Activated CD8-positive, alpha-beta memory T cell treated with anti-CD3 and anti-CD28 coated beads, Interleukin-2, amount 50 U/mL, for 4 hours (primary cell): ENCODE measurements at regions not wholly inside any gene's neighbourhood (a gene's known extent, or its start where the extent isn't known, plus 50 kb on each side); places are given as distances from the start of the nearest gene placed in this dataset.

ENCODE experiments used
- DNase-seq: peaks from one replicate; pipeline ENCODE4 v3.0.0-alpha.2; 2020

- DNase-seq = no peak
These were observed 52.4 kb upstream of the WDR26 start for GRCh38 chr1:224486801-224487583.

DNA sequence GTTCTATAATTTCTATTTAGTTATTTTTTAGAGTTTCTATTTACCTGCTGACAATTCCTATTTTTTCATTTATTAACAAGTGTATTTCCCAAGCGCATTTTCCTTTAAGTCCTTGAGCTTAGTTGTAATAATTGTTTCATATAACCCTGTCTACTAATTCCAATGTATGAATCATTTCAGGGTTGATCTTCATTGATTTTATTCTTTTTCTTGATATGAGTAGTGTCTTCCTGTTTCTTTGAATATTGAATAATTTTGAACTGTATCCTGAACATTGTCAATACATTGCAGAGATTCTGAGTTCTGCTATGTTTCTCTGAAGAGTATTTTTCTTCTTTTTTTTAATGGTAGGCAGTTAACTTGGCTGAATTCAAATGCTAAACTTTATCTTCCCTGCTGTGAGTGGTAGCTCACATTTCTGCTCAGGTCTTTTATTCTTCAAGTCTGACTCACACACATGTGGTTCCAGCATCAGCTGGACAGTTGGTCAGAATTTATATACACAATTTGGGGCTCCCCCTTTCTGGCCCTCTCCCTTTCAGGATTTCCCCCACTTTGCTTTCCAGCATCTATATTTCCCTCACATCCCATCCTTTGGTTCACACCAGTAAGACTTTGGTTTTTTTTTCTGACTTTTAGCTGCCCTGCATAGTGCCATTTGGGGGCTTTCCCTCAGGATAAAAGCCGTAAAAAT is 54.4 kb upstream of the WDR26 start:
- DNase-seq = no peak

GRCh38 chr1:224489534-224490365 is 55.2 kb upstream of the WDR26 start:
- no peak for DNase-seq

- DNase-seq = no peak
These were observed 56.2 kb upstream of the WDR26 start for GRCh38 chr1:224490549-224491537.

GRCh38 chr1:224492015-224492414 is 57.4 kb upstream of the WDR26 start:
- DNase-seq = no peak

DNA sequence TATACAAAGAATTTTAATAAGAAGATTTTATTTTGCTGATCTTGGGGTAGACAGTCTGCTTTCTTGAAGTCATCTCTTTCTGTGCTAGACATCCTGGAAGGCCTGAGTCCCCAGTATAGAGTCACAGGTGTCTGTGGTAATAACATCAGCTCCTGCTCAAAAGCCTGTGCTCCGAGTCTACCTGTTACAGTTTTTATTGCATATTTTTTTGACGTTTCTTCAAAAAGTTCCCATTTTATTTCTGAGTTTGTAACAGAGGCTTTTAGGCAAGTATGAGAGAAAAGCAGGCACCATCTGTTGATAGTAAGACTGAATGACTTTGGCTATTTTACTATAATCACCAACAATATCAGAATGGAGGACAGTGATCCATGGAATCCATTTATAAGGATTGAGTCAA is 58.0 kb upstream of the WDR26 start:
- no peak for DNase-seq

DNA sequence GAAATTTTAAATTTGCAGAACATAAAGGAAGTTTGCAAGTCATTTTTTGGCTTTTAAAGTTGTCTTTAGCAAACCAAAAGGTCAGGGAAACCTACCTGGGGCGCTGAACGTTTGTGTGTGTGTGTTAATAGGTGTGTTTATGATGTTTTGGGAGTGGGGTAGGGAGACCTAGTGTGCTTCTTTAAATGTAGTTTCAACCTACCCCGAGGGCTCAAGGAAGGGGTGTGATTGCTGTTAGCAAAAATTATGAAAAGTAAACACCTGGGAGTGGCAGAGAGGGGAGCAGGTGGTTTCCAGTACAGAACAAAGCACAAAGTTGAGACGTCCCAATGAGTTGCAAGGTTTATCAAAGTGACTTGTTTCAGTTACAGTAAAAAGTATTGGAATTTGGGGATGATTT is 58.7 kb upstream of the WDR26 start:
- DNase-seq = no peak

DNA sequence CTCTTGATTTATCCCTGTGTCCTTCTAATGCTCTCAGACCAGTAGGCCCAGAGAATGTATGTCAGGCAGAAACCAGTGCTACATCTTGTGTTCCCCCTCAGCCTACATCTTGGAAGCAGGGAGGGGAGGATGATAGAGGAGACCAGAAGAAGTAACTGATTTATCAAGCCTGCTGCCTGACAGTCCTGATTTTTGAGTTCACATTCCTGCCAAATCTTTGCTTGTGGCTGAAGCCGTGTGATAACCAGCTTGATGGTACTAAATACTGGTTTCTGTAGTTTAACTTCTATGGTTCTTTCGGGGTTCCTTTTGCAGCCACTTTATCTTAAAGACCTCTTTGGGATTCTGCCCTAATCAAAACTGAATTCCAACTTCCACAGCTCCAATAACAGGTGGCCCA is 59.7 kb upstream of the WDR26 start:
- DNase-seq = no peak

DNA sequence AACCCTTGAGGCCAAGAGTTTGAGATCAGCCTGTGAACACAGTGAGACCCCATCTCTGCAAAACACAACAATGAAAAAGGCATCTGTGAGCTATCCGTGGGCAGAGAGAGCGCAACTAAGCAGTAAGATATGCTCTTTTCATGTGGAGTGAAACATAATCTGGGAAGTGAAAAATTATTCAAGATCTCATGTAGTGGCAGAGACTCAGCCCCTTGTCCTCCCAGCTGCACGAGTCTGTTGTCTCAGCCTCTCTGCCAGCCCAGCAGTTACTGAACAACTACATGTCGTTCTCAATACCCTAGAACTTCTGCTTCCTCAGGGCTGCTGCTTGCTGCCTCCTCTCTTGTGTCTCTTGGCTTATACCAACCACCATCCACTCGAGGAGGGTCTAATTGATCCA is 61.3 kb upstream of the WDR26 start:
- no peak for DNase-seq

- no peak for DNase-seq
These were observed 62.2 kb upstream of the WDR26 start for GRCh38 chr1:224496826-224497225.

- peak; percentile 43 for DNase-seq
These were observed 63.3 kb upstream of the WDR26 start for GRCh38 chr1:224497714-224498573.

DNA sequence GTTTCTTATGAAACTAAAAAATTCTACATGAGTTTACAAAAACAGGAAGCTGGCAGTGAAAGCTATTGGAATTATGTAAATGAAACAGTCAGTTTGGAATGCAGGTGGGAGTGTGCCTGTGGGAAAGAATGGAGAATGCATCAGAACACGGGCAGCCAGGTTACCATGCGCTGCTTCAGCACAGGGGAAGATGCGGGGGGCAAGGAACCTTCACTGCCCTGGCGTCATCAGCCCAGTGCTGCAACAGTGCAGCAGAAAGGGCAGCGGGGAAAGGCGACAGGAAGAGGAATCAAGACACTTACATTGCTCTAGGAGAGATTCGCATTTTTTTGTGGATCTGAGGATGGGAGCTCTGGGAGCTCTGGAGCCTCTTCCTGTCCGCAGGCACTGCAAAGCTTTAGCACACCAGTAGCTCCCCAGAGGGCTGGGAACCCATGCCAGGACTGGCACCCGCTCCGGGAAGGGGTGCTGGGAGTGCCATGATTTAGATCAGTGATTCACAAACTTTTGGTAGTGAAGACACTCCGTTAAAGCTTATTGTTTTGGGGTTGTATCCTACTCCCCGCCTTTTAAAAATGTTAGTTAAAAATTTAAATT is 64.1 kb upstream of the WDR26 start:
- DNase-seq = no peak

DNA sequence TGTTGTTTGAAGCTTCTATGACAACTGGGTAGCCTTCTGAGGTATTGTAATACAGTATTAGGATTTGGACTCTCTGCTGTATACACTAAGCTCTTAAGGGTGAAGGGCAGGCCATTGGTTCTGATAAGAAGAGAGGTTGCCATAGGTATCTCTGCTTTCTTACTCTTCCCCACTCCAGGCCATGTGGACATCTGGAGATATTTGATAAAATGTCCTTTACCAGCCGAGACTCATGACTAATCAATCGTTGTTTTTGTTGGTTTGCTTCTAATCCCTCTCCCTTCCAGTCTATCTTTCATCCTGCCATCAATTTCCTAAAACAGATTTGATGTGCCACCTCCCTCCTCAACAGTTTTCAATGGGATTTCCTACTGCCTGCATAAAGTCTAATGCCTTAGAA is 64.6 kb upstream of the WDR26 start:
- no peak for DNase-seq

GRCh38 chr1:224500796-224501195 is 66.2 kb upstream of the WDR26 start:
- no peak for DNase-seq

DNA sequence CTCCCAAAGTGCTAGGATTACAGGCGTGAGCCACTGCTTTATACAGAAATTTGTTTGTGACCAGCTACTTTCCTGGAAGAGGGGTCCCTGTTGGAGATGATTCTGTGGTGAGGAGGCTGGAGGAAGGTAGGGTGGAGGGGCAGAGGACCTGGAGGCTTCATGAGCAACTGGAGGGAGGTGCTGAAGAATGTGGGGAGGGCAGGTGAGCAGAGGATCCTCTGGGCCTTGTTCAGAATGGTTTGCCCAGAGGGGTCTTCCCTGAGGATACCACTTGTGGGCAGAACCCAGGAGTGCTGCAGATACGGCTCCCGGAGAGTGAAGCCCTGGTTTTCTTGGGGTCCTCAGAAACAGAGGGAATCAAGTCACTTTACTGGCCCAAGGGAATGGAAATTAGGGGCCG is 67.2 kb upstream of the WDR26 start:
- DNase-seq = no peak

DNA sequence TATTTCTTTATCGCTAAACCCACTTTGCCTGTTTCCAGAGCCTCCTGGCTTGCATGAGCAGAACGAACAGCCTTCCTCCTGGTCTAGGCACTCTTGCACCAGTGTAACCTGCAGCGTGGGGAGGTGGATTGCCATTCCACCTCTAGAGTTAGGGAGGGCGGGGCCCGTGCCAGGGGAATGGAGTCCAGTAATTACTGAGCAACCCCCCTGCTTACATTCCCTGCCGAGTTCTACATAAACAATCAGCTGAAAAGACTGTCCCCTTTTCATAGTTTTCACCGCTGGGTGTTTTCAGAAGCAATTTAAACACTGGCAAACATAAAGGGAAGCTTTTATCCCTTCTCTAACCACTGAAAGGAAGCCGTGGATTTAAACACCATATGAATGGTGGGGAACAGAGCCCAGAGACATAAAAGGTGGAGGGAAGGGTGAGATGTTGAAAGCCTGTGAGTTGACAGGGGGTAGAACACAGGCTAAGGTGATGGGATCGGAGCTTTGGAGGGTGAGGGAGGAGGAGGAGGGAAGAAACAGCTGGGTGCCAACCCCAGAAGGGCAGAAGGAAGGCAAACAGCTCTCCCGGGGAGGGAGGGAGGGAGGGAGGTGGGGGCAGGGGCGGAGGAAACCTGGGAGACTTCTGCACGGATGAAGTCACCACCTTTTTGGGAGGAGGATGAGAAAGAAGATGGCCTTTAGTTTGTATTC is 68.0 kb upstream of the WDR26 start:
- DNase-seq = no peak

DNA sequence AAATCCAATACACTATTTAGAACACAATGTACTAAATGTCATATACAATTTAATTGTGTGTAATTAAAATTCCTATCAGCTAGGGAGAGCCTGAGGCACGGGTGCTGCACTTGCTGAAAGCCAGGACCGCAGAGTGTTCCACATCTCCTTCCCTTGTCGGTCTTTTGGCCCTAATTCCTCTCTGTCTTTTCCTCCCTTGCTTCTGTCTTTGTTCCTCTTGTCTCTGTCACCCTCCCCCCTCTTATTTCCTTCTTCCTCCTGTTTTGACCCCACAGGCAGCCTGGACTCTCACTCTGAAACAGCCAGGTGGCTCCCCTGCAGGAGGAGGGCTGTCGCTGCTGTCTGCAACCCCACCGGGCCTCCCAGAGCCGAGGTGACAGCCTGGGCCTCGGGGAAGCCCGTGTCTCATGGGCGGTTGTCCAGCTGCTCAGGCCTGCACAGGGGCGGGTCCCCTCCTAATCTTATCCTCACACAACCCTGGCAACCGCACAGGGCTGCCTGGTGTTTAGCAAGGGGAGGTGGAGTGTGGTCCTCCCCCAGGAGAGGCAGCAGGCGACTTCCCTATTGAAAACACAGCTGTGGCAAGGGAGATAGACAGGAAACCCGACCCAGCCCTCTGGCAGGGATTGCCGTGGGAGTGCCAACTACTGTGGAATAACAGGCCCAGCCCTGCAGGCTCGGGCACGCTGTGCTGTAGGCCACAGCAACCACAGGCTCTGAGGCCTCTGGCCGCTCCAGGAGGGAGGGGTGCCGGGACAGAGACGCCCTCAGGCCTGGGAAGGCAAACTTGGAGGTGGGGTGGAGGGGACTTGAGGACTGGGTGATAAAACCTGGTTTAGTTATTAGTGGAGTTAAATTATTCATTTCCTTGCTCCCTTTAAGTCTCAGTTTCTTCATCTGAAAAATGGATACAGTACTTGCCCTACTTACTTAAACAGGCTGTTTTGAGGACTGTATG is 68.8 kb upstream of the WDR26 start:
- no peak for DNase-seq

DNA sequence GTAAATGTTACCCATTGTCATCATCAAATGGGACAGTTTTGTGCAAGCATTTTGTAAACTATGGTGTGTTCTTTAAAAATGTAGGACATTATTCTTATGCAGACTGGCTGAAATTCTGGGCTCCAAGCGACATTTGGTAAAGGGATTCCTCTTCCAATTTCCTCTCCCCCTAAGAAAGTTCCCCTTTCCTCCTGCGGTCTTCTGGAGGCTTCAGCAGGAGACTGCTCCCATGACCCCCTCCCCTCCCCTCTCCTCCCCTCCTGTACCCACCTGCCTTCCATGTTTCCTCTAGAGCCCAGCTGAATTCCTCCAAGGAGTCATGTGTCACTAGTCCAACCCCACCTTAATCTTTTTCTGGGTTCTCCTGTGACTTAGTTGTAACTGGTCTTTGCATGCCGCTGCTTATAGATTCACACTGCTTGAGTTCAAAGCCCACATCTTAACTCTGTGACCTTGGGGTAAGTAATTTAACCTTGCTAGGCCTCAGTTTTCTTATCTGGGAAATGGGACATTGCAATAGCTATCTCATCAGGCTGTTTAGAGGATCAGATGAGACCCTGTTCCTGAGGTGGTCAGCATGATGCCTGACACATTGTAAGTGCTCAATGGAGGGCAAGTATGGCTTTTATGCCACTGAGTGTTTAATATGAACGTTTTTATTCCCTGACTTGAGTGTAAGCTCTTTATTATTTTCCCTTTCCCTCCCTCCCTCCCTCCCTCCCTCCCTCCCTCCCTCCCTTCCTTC is 69.9 kb upstream of the WDR26 start:
- no peak for DNase-seq
